Ishikawa (cell line): ENCODE measurements at regions not wholly inside any gene's neighbourhood (a gene's known extent, or its start where the extent isn't known, plus 50 kb on each side); places are given as distances from the start of the nearest gene placed in this dataset.

Experiments
- FOXM1 ChIP-seq: IDR thresholded peaks from 2 replicates; pipeline ENCODE4 v1.6.1; 2012; ENCODE audit warnings: low read depth, borderline replicate concordance
- REST ChIP-seq: IDR thresholded peaks from 2 replicates; pipeline ENCODE4 v1.6.1; 2012; ENCODE audit warnings: low read depth, mild to moderate bottlenecking
- TAF1 ChIP-seq: IDR thresholded peaks from 2 replicates; pipeline ENCODE4 v1.6.1; 2012; ENCODE audit warnings: low read depth, mild to moderate bottlenecking

DNA sequence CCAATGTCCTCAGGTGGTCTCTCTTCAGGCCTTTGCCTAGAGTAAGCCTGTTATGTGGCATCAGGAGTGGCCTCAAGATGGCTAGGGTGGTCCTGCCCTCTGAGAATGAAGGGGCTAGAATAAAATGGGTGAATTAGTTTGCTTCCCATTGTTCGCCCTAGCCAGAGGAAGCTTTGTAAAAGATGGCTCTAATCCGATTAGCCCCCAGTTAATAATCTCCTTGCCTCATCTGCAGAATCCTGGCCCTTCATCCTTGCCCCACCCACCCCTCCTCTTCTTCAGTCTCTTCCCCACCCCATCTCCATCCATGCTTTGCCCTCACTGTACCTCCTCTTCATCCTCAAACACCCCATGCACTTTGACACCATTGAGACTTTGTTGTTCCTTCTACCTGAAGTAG, 57.4 kb upstream of the LGALSL start:
- no peak for TF ChIP-seq REST
- TF ChIP-seq FOXM1 = no peak
- TF ChIP-seq TAF1 = no peak
